NCI-H82 treated with DMSO at 0.1 percent for 48 hours (cell line): ENCODE measurements at regions not wholly inside any gene's neighbourhood (a gene's known extent, or its start where the extent isn't known, plus 50 kb on each side); places are given as distances from the start of the nearest gene placed in this dataset.

Experiments
- DNase-seq: peaks from one replicate; lab custom pipeline; 2025; ENCODE audit not compliant: unreplicated experiment; lab: John Stamatoyannopoulos, UW

DNA sequence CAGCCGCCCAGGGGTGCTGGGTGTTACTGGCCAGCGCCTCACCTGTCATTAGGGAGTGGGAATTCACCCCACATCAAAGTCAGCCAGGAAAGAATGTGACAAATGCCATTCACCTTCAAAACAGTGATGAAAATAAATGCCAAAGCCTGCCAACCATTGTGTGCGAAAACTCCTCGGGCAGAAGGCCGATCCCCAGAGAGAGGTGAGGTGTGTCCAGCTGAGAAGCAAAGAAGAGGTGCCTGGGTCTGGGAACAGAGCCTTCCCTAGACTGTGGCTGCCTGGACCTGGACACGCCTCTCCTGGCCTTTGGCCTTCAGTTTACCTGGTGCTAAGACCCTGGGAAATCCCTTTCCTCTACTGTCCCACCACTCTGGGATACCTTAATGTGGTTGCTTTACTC, 142.7 kb downstream of the CYP26B1 start:
- DNase-seq = no peak

DNA sequence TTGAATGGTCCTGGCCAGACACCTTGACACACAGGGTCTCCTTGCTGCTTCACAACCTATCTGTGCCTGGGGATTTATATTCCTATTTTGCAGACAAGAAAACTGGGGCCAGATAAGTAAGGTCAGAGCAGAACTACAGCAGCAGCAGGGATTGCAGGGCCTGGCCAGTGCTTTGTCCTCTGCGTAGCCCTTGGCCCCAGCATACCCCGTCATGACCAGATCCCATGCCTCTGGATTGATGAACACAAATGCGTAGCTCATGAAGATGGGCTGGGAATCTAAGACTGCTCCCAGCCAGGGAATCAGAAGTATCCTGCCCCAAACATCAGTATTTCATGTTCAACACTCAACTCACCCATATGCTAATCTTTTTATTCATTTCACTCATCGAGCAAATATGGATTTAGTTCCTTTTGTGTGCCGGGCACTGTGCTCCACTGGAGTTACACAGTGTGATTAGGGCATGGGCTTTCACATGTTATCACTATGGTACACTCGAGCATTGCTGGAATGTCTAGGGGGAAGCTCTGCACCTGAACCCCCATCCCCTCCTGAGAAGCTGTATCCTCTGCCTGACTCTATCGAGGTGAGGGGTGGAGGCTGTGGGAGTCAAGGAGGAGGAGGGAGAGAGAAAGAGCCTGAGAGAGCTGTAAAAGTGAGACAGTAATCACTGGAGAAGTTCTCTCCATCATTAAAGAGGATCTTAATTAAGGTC, 143.3 kb downstream of the CYP26B1 start:
- no peak for DNase-seq

DNA sequence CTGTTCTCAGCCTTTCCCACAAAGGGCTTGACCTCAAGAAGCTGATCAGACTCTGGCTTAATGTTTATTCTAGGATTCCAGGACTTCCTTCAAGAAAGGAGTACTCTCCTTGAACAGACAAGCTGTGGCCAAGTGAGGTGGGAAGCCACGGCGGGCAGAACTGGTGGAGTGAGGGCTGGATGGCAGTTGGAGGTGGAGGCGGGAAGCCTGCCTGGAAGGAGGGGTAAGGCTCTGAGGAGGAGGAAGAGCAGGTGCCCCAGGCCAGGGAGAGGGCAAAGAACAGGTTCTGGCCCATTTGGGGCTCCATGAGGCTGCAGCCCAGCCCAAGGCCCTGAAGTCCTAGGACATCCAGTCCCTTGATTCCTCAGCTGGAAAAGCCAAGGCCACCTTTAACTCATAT, 143.9 kb downstream of the CYP26B1 start:
- no peak for DNase-seq

DNA sequence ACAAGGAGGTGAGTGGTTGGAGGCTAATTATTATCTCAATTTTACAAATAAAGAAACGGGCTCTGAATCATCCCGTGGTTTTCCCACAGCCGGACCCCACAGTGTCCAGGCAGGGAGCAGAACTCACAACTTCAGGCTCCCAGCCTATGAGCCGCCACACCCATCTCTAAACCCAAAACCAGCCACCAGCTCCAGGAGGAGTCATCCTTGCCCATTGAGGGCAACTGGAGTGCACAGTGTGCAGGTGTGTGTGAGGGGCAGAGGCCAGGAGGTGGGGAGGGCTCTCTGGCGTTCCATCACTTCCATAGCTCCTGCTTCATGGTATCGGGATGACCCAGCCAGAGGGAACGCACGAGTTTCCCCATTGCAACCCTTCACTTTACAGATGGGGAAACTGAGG, 144.5 kb downstream of the CYP26B1 start:
- no peak for DNase-seq

DNA sequence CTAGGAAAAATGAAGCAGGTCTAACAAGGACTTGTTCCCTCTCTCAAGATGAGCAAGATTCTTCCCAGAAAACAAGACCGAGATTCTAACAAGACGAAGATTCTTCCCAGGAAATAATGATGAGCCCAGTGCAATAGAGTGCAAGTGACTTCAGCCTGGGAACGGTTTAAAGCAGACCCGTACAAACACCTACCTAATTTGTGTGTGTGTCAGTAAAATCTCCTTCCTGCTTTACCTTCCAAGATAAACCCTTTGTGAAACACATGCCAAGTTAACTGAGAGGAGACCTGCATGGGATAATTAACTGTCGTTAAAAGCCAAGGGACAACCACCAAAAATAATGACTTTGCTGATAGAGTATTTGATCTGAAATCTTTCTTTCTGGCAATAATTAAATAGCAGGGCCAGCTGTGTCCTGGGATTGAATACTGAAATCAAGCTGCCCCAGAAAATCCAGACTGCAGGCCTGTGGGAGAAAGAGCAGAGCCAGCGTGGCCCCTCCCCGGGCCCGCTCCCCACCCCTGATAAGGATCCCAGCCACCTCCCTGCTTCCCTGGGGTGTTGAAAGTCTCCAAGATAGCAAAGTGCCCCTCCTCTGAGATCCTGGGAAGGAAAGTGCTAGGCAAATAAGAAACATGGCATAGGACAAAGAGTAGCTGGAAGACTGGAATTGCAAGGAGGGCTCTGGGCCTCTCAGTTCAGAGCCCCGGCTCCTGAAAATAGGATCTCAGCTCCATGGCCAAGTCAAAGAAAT, 145.5 kb downstream of the CYP26B1 start:
- no peak for DNase-seq

DNA sequence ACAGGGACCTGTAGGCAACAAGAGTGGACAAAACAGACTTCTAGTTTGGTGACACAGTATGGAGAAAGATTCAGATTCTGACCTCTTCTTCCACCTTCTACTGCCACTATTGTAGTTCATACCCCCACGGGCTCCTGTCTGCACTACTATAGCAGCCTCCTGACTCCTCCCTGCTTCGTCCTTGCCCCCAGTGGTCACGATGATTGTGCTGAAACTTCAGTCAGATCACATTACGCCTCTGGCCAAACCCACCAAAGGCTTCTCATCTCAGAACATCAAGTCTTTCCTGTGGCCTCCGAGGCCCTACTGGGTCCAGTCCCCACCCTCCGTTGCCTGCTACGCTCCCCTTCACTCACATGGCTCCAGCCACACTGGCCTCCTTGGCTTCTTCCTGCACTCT, 147.6 kb downstream of the CYP26B1 start:
- no peak for DNase-seq

DNA sequence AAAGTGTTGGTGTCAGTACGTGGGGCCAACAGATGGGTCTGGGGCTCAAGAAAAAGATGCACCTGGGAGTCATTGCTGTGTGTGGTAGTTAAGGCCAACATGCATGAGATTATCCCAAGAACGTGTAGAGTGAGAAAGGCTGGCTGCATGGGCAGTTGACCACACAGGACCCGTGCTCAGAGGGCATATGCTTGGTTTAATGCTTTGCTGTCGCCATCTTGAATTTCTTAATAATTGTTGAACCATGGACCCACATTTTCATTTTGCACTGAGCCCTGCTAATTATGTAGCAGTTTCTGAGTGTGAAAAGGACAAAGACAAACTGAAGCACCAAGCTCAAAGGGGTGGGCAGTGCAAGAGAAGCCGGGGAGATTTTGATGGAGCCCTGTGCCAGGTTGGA, 148.1 kb downstream of the CYP26B1 start:
- no peak for DNase-seq

DNA sequence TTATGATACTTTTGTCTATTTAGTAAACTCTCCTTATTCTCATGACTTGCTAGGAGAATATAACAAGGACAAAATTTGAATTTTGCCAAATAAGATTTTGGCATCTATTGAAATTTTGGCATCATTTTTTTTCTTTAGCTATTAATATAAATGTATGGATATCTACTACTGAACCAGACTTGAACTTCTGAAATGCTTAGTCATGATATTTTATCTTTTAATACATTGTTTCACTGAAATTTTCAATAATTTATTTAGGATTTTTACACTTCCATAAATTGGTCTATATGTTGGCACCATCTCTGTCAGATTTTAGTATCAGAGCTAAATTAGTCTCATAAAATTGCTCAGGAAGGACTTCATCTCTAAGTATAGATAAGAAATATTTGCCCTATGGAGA, 149.8 kb downstream of the CYP26B1 start:
- DNase-seq = no peak

DNA sequence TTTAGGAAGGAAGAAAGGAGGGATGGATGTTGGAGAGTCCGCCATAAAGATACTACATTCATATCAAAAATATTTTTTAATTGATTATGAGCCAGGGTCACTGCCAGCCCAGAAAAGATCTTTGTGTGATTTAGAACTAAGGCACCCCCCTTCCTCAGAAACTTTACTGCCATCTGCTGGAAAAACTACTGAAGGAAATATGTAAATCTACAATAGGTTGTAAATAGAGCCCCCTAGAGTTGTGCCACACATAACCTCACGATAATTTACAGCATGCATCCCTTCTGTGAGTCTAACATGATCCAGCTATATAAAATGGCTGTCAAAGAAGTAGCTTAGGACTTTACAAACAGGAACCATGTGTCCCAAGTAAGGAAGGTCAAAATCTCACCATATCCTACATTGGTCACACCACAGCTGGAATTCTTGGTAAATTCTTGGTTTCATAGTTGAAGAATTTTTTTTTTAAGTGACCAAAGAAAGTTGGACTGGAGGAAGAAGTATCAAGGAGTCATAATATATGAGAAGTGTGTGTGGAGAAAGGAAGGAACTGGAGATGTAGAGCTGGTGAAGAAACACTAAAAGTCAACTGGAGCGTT, 152.5 kb downstream of the CYP26B1 start:
- DNase-seq = no peak

DNA sequence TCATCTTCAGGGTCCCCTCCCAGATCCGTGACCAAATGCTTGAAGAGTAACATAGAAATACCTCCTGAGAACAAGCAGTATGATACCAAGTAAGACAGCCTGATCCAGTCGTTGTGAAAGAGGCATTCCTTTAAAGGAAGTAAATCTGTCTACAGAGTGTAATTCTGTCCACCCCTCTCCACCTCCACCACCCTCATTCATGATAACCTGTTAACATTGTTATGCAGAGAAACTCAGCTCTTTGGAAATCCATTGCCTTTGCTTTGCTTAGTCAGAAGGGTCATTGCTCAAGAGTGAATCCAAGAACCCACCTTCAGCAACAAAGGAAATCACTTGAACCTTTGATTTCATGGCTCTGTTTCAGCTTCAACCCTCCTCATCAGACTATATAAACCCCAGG, 155.6 kb downstream of the CYP26B1 start:
- DNase-seq = no peak

DNA sequence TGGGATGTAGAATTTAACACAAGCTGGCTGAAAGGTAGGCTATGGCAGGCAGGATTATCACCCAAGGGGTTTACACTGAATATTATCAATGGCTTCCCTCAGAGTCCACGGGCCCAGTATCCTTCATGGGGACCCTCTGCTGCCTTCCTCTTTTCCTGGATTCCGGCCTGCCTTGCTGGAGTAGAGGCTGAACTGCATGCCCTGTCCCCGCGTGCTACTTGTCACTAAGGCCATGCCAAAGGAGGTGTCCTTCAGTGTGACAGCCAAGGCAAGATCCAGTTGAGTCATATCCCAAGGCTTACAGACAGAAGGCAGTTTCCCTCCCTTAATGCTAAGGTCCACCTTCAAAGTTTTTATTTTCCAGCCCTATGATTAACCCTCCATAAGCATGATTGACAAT, 156.3 kb downstream of the CYP26B1 start:
- DNase-seq = no peak

DNA sequence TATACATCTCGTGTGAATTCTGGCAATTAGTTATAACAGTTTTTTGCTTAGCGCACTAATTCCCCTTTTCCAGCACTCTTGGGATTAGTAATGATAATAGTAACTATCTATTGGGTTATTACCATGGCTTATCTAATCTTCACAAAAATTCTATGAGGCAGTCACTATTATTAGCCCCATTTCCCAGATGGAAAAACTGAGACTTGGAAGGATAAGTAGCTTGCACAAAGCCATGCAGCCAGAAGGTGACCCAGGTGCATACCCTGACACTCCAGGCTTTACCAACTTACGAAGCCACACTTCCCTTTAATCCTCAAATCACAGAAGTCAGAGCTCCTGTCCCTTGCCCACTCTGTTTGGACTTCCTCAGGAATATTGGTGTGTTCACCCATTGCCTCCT, 156.8 kb downstream of the CYP26B1 start:
- no peak for DNase-seq

DNA sequence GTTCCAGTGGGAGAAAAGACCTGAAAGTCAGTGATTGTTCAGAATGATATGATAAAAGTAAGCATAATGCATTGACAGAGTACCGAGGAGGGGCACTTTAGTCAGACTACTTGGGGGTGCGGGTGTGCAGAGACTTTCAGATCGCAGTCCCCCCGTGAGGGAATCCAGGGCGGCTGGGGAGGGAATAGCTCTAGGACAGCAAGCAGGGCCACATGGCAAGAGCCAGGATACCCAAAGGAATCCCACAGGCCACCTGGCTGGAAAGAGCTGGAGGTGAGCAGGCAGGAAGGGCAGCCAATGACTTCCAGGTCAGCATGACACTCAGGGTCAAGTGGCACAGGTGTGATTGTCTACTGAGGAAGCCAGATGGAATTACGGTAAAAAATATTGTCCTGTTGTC, 157.5 kb downstream of the CYP26B1 start:
- no peak for DNase-seq

DNA sequence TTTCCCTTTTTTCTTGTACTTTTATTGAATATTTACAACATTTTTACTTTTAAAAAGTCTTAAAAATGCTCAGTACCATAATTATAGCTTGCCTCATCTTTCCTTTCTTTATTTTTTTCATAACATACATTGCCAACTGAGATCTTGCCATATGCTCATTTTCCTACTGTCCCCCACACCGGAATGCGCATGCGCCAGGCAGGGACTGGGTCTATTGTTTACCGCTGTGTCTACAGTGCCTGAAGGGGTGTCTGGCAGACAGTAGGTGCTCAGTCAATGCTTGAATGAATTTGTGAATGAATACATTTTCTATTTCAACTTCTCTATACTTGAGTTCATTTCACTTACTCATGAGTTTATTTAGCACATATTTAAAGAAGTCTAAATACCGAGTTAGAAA, 158.0 kb downstream of the CYP26B1 start:
- no peak for DNase-seq

DNA sequence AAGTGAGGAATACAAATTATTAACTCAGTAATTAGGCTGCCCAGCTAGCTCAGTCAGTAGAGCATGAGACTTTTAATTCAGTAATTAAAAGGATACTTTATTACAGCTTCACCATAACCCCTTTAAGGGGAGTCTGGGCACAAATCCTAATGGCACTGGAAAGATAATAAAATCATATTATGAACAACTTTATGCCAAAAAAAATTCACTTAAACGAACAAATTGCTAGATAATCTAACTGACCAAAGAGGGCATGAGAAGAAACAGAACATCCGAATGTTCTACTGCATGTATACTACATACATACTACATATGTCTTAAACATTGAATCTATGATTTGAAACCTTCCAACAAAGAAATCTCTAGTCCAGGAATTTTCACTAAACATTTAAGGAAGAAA, 159.5 kb downstream of the CYP26B1 start:
- DNase-seq = no peak

DNA sequence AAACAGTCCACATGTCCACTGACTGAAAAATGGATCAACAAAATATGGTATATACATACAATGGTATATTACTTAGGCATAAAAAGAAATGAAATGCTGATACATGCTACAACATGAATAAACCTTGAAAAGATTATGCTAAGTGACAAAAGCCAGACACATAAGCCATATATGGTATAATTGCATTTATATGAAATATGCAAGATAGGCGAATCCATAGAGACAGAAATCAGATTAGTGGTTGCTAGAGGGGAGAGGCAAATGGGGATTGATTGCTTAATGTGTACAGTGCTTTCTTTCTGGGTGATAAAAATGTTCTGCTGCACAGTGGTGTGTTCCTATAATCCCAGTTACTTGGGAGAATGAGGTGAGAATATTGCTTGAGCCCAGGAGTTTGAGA, 171.0 kb downstream of the CYP26B1 start:
- DNase-seq = no peak

DNA sequence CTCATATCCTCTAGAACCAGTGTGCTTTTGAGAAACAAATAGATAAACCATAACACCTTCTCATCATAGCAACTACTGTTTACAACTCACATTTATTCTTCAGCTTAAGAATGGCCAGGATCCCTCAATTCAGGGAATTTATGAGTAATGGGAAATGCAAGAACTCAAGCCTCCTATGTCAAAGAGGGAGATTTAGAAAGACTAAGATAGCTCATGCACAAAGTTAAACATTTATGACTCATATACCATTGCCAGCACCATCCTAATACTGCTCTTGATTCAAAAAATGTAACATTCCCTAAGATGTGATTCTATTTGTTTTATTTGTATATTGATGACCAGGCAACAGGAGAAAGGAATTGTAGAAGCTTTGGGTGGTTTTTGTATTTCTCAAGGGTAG, 172.8 kb downstream of the CYP26B1 start:
- no peak for DNase-seq

DNA sequence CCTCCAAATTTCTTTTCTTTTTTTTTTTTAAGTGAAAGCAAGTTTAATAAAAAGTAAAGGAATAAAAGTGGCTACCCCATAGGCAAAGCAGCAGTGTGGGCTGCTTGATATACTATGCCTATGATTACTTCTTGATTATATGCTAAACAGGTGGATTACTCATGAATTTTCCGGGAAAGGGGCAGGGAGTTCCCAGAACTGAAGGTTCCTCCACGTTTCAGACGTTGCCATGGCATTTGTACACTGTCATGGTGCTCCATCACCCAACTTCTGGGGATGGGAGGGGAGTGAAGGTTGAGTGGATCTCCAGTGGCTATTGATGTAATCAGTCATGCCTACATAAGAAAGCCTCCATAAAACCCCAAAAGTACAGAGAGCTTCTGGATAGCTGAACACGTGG, 176.2 kb downstream of the CYP26B1 start:
- DNase-seq = no peak

DNA sequence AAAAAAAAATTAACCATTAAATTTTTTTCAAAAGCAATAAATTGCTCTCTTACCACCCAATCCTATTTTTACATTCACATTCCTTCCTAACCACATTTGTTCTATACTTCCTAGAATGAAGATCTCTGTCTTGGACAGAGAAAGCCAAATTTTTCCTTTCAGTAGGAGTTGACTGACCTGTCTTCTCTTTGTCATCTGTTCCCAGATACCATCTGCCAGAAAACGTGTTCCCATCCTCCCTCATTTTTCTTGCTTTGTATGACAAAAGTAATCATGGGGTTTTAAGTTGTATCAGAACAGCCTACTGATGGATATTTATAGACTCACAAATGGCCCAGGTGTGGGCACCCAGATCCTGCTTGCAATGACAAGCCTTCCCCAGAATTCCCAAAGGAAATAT, 182.1 kb downstream of the CYP26B1 start:
- no peak for DNase-seq

DNA sequence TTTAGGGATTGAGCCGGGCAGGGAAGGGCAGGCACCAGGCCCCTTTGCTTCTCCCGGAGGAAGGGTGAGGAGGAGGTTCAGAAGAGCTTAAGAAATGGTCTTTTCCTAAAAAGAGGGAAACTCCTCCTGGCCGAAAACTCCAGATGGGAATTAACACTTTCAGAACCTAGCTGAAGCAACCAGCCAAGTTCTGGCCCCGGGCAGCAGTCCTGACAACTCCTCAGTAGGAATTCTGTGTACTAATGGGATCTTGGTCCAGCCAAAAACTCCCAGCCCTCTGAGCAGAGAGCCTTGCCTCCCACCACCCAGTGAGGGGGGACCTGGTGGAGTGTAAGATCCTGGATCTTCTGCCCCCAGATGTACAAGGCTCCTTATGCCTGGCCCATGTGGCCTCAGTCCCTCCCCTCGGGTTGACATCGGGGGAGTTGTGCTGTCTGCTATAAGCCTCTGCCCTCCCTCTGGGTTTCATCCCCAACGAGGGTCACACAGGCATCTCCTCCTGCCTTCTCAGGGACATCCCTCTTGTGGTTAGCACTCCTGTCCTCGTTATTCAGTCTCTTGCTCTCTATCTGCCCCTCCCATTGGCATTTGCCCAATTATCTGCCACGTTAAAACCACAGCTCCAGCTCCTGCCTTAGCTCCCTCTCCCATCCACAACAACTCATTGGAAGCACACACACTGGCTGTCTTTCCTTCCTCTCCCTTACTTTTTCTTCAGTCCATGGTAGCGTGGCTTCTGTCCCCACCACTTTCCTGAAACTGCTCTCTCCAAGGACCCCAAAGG, 184.6 kb downstream of the CYP26B1 start:
- DNase-seq = no peak

DNA sequence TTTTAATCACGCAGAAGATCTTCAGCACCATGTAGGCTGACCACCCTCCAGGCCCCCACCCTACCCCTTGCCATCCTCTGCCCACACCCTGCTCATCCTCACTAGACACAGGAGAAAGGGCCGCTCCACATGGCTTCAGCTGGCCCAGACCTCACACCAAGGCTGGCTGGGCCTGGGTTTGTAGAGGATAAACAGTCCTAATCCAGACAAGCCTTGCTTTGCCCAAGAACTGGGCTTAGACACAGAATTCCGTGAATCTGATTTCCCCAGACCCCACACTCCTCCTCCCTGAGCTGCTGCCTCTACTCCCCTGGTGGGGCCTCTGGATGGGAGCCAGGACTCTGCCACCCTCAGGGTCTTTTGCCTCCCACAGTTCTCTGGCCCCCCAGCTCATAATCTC, 185.3 kb downstream of the CYP26B1 start:
- DNase-seq = no peak
